H9 (cell line): ENCODE measurements at regions not wholly inside any gene's neighbourhood (a gene's known extent, or its start where the extent isn't known, plus 50 kb on each side); places are given as distances from the start of the nearest gene placed in this dataset.

Experiments used
- DNase-seq: peaks from one replicate; pipeline ENCODE4 v3.0.0-alpha.2; 2017
- H2AFZ ChIP-seq: one replicate; pipeline ENCODE4 v1.6.1; 2013; ENCODE audit warnings: mild to moderate bottlenecking, low read length, control low read depth, moderate library complexity
- H2AK5ac ChIP-seq: 2 replicates; pipeline ENCODE4 v1.6.1; 2013; ENCODE audit warnings: low read length, control low read depth, mixed read lengths; ENCODE audit not compliant: insufficient read length
- H2BK120ac ChIP-seq: one replicate; pipeline ENCODE4 v1.6.1; 2013; ENCODE audit warnings: low read depth, mild to moderate bottlenecking, low read length, control low read depth, inconsistent platforms; ENCODE audit not compliant: poor library complexity, severe bottlenecking
- H2BK12ac ChIP-seq: 2 replicates; pipeline ENCODE4 v1.6.1; 2013; ENCODE audit warnings: low read length, control low read depth, mixed read lengths, low read depth; ENCODE audit not compliant: insufficient read length
- H2BK15ac ChIP-seq: 2 replicates; pipeline ENCODE4 v1.6.1; 2013; ENCODE audit warnings: low read depth, low read length, control low read depth
- H2BK20ac ChIP-seq: one replicate; pipeline ENCODE4 v1.6.1; 2013; ENCODE audit warnings: low read depth, mild to moderate bottlenecking, low read length, control low read depth, inconsistent platforms; ENCODE audit not compliant: poor library complexity, severe bottlenecking
- H2BK5ac ChIP-seq: 2 replicates; pipeline ENCODE4 v1.6.1; 2013; ENCODE audit warnings: low read length, control low read depth, mixed read lengths; ENCODE audit not compliant: insufficient read length
- H3K14ac ChIP-seq: 2 replicates; pipeline ENCODE4 v1.6.1; 2013; ENCODE audit warnings: low read length, control low read depth; ENCODE audit not compliant: insufficient read depth
- H3K18ac ChIP-seq: 2 replicates; pipeline ENCODE4 v1.6.1; 2013; ENCODE audit warnings: low read depth, mild to moderate bottlenecking, mixed read lengths, low read length, control low read depth; ENCODE audit not compliant: insufficient read length
- H3K23ac ChIP-seq: 2 replicates; pipeline ENCODE4 v1.6.1; 2013; ENCODE audit warnings: low read length, control low read depth, mixed read lengths, low read depth; ENCODE audit not compliant: insufficient read length
- H3K23me2 ChIP-seq: 2 replicates; pipeline ENCODE4 v1.6.1; 2013; ENCODE audit warnings: low read depth, mild to moderate bottlenecking, mixed read lengths, low read length, control low read depth; ENCODE audit not compliant: insufficient read length, poor library complexity, severe bottlenecking
- H3K27ac ChIP-seq: 2 replicates; pipeline ENCODE4 v1.5.1; 2013; ENCODE audit warnings: low read length, control low read depth, mixed read lengths, low read depth; ENCODE audit not compliant: insufficient read length
- H3K27me3 ChIP-seq: 2 replicates; pipeline ENCODE4 v1.6.1; 2013; ENCODE audit warnings: low read length, control low read depth, inconsistent platforms; ENCODE audit not compliant: insufficient read depth
- H3K4ac ChIP-seq: 2 replicates; pipeline ENCODE4 v1.6.1; 2013; ENCODE audit warnings: low read depth, mild to moderate bottlenecking, control low read depth, inconsistent platforms, low read length, moderate library complexity
- H3K4me1 ChIP-seq: 2 replicates; pipeline ENCODE4 v1.6.1; 2013; ENCODE audit warnings: low read length, control low read depth, inconsistent platforms; ENCODE audit not compliant: insufficient read depth
- H3K4me2 ChIP-seq: 2 replicates; pipeline ENCODE4 v1.6.1; 2013; ENCODE audit warnings: low read length, control low read depth, mixed read lengths; ENCODE audit not compliant: insufficient read length, insufficient read depth
- H3K56ac ChIP-seq: 2 replicates; pipeline ENCODE4 v1.6.1; 2013; ENCODE audit warnings: low read depth, mild to moderate bottlenecking, mixed read lengths, low read length, control low read depth; ENCODE audit not compliant: insufficient read length
- H3K79me1 ChIP-seq: 2 replicates; pipeline ENCODE4 v1.6.1; 2013; ENCODE audit warnings: low read depth, mild to moderate bottlenecking, moderate library complexity, low read length, control low read depth, inconsistent platforms; ENCODE audit not compliant: insufficient read depth, poor library complexity, severe bottlenecking
- H3K79me2 ChIP-seq: 2 replicates; pipeline ENCODE4 v1.6.1; 2013; ENCODE audit warnings: low read length, control low read depth, inconsistent platforms; ENCODE audit not compliant: insufficient read depth
- H3K9ac ChIP-seq: 2 replicates; pipeline ENCODE4 v1.6.1; 2013; ENCODE audit warnings: low read length, control low read depth, mixed read lengths; ENCODE audit not compliant: insufficient read length; ENCODE audit errors: extremely low read depth
- H3K9me3 ChIP-seq: one replicate; pipeline ENCODE4 v1.6.1; 2013; ENCODE audit warnings: low read depth, low read length, inconsistent platforms; ENCODE audit not compliant: control insufficient read depth
- H3T11ph ChIP-seq: one replicate; pipeline ENCODE4 v1.6.1; 2013; ENCODE audit warnings: mild to moderate bottlenecking, low read length, control low read depth, inconsistent platforms
- H4K20me1 ChIP-seq: one replicate; pipeline ENCODE4 v1.6.1; 2013; ENCODE audit not compliant: control insufficient read depth, insufficient read length, insufficient read depth
- H4K5ac ChIP-seq: 2 replicates; pipeline ENCODE4 v1.6.1; 2013; ENCODE audit warnings: low read depth, mild to moderate bottlenecking, mixed read lengths, low read length, control low read depth; ENCODE audit not compliant: insufficient read length
- H4K8ac ChIP-seq: replicated peaks from 2 replicates; pipeline ENCODE4 v1.6.1; 2013; ENCODE audit warnings: low read length, control low read depth, mixed read lengths, low read depth; ENCODE audit not compliant: insufficient read length
- H4K91ac ChIP-seq: 2 replicates; pipeline ENCODE4 v1.6.1; 2013; ENCODE audit warnings: low read depth, mild to moderate bottlenecking, moderate library complexity, mixed read lengths, low read length, control low read depth; ENCODE audit not compliant: insufficient read length
- H3K27ac Mint-ChIP-seq, 3 experiments: 2 replicates in 2 of 3; 3 replicates in 1 of 3; pipeline ENCODE4 v1.8.0; 2020 to 2021; ENCODE audit warnings: mixed read lengths in 3 of 3, mild to moderate bottlenecking in 1 of 3, moderate library complexity in 1 of 3
- H3K27me3 Mint-ChIP-seq: 2 replicates; pipeline ENCODE4 v1.8.0; 2021; ENCODE audit warnings: low read depth, mild to moderate bottlenecking, moderate library complexity, mixed read lengths
- H3K36me3 Mint-ChIP-seq, 3 experiments: 2 replicates in 2 of 3; 3 replicates in 1 of 3; pipeline ENCODE4 v1.8.0; 2020 to 2021; ENCODE audit warnings: low read depth in 3 of 3, mixed read lengths in 3 of 3; ENCODE audit not compliant: insufficient read depth in 1 of 3
- H3K4me1 Mint-ChIP-seq, 2 experiments: 2 replicates each; pipeline ENCODE4 v1.8.0; 2020; ENCODE audit warnings: mixed read lengths in 2 of 2
- H3K4me3 Mint-ChIP-seq, 2 experiments: 2 replicates in 1 of 2; 3 replicates in 1 of 2; pipeline ENCODE4 v1.8.0; 2020 to 2021; ENCODE audit warnings: mild to moderate bottlenecking in 2 of 2, mixed read lengths in 2 of 2, moderate library complexity in 1 of 2
- H3K9me3 Mint-ChIP-seq, 2 experiments: 2 replicates in 1 of 2; 3 replicates in 1 of 2; pipeline ENCODE4 v1.8.0; 2020; ENCODE audit warnings: mild to moderate bottlenecking in 2 of 2, mixed read lengths in 2 of 2, moderate library complexity in 1 of 2
- CTCF ChIP-seq: fragments of 200-600 bp; sonication (generic); conservative IDR thresholded peaks from 3 replicates; pipeline ENCODE4 v1.8.0; 2021; ENCODE audit warnings: antibody characterized with exemption, mild to moderate bottlenecking
- WGBS: extraction: QIAGEN DNeasy Blood & Tissue Kit; methylation state at CpG from one replicate; pipeline ENCODE4 v1.1.7; 2013; ENCODE audit warnings: missing lambda C conversion rate, low lambda C conversion rate, mixed read lengths; ENCODE audit not compliant: insufficient read length; ENCODE audit errors: extremely low coverage; 5-methylcytosine and 5-hydroxymethylcytosine counted together

DNA sequence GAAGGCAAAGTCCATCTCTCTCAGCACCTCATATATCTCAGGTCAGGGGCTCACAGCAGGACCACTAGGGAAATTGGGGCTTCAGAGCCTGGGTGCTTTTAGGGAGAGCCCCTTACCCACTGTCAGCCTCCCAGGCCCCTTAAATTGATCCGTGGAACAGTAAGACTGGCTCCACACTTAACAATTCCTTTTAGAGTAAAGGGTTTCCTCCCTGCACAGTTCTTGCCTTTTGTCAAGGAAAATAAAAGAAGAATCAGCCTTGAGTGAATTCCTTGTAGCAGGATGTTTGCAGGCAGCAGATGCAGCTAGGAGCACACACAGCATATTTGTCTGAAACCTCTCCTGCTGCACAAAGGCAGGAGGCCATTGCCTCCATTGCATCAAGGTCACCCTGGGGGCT, 184.9 kb downstream of the SEC16B start:
- Histone ChIP-seq H3K9ac (no peak overlapping the region), H3K14ac (no peak overlapping the region), H3K4ac (no peak overlapping the region), H2AK5ac (no peak overlapping the region), H3K27me3 (no peaks in the 10 kb centered on the region), H2AFZ (no peak overlapping the region), H3K9me3 (no peaks in the 10 kb centered on the region), H2BK120ac (no peak overlapping the region), H3T11ph (no peak overlapping the region), H4K20me1 (no peaks in the 10 kb centered on the region), H3K4me2 (no peak overlapping the region), H3K27ac (no peak overlapping the region), H3K56ac (no peak overlapping the region), H2BK12ac (no peak overlapping the region), H3K23me2 (no peaks in the 10 kb centered on the region), H3K79me1 (no peaks in the 10 kb centered on the region), H4K8ac (no peak overlapping the region), H3K18ac (no peak overlapping the region), H3K4me1 (peaks cover 2% of the 10 kb centered on the region; the same call in 1 of the 2 replicates), H3K79me2 (no peaks in the 10 kb centered on the region), H2BK5ac (no peak overlapping the region), H4K91ac (no peak overlapping the region), H4K5ac (no peak overlapping the region), H3K23ac (no peak overlapping the region), H2BK15ac (no peak overlapping the region), H2BK20ac (no peak overlapping the region)
- DNase-seq: no peak
- H3K9me3 Mint-ChIP-seq: no peaks in the 10 kb centered on the region
- no peaks in the 10 kb centered on the region for H3K27me3 Mint-ChIP-seq
- H3K4me3 Mint-ChIP-seq: no peak overlapping the region
- H3K4me1 Mint-ChIP-seq: peaks cover 9 to 20% of the 10 kb centered on the region in 2 experiments
- no peak for TF ChIP-seq CTCF
- H3K27ac Mint-ChIP-seq: no peak overlapping the region
- WGBS: no CpG with 5 or more reads among the region's 1 CpG
- H3K36me3 Mint-ChIP-seq: no peaks in the 10 kb centered on the region; a peak in 1 of 7 replicates
